ENCODE measurements at regions not wholly inside any gene's neighbourhood (a gene's known extent, or its start where the extent isn't known, plus 50 kb on each side); places are given as distances from the start of the nearest gene placed in this dataset.

DNA sequence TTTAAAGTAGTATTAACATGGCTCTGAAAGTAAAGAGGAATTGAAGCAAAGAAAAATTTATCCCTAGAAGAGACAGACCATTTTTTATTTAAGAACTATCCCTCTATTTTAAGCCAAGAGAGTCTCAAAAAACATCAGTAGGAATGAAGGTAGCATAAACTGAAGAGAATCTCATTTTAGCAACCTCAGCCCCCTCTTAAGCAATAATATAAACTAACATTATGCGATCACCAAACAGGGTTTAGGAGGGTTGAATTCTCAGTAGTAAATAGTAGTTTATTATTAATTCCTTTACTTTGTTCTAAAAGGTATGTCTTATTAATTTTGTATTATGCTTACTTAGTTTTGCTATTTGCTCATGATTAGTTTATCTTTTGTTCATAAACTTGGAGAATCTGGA lies 287.4 kb downstream of the CDK5RAP2 start:
- Histone ChIP-seq H4K20me1 (replicated peaks; ENCODE audit: control insufficient read depth, extremely low read depth, insufficient read depth, low read length) (no peaks in the 10 kb centered on the region), H3K4me2 (ENCODE audit: insufficient read depth, low read length) (no peak overlapping the region), H3K27ac (ENCODE audit: insufficient read depth, low read depth, low read length) (no peak overlapping the region), H2AFZ (ENCODE audit: low read depth, low read length) (no peak overlapping the region), H3K9me3 (replicated peaks; ENCODE audit: control insufficient read depth, insufficient read depth, low read length) (no peaks in the 10 kb centered on the region), H3K9ac (replicated peaks; ENCODE audit: extremely low read depth, insufficient read depth, low read length) (no peak overlapping the region), H3K36me3 (ENCODE audit: control insufficient read depth in 2 of 2, extremely low read depth in 1 of 2, insufficient read depth in 2 of 2, low read length in 2 of 2) (no peaks in the 10 kb centered on the region), H3K79me2 (ENCODE audit: control insufficient read depth, insufficient read depth, low read length) (no peaks in the 10 kb centered on the region), H3K4me1 (ENCODE audit: control insufficient read depth, extremely low read depth, insufficient read depth, low read length) (no peaks in the 10 kb centered on the region), H3K27me3 (ENCODE audit: control insufficient read depth in 2 of 2, insufficient read depth in 2 of 2, low read length in 2 of 2) (no peaks in the 10 kb centered on the region), H3K4me3 (replicated peaks in 1 of 3; ENCODE audit: insufficient read depth in 1 of 3, low read depth in 1 of 3, low read length in 3 of 3) (no peak overlapping the region), H3K9me1 (replicated peaks; ENCODE audit: control insufficient read depth, extremely low read depth, insufficient read depth, low read length) (no peaks in the 10 kb centered on the region)
- DNase-seq (ENCODE audit: low read depth, low spot score) (no peak), FAIRE-seq (no peak)
- TF ChIP-seq MYC (IDR thresholded peaks at IDR 0.05; ENCODE audit: low read depth, low read length) (no peak), GATA2 (IDR thresholded peaks at IDR 0.05; ENCODE audit: insufficient read depth, insufficient read length, low read depth, low read length) (no peak), POLR2A (IDR thresholded peaks at IDR 0.05; ENCODE audit: low read depth, low read length) (no peak), EZH2 (IDR thresholded peaks at IDR 0.05; ENCODE audit: borderline replicate concordance, low read depth, low read length, severe bottlenecking) (no peak), FOS (IDR thresholded peaks at IDR 0.05; ENCODE audit: borderline replicate concordance, insufficient read depth, low read length) (no peak)
- TF ChIP-seq, protein P1, sequence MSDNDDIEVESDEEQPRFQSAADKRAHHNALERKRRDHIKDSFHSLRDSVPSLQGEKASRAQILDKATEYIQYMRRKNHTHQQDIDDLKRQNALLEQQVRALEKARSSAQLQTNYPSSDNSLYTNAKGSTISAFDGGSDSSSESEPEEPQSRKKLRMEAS (IDR thresholded peaks at IDR 0.05; ENCODE audit: insufficient read depth, insufficient read length) = no peak
- TF ChIP-seq, protein P2, sequence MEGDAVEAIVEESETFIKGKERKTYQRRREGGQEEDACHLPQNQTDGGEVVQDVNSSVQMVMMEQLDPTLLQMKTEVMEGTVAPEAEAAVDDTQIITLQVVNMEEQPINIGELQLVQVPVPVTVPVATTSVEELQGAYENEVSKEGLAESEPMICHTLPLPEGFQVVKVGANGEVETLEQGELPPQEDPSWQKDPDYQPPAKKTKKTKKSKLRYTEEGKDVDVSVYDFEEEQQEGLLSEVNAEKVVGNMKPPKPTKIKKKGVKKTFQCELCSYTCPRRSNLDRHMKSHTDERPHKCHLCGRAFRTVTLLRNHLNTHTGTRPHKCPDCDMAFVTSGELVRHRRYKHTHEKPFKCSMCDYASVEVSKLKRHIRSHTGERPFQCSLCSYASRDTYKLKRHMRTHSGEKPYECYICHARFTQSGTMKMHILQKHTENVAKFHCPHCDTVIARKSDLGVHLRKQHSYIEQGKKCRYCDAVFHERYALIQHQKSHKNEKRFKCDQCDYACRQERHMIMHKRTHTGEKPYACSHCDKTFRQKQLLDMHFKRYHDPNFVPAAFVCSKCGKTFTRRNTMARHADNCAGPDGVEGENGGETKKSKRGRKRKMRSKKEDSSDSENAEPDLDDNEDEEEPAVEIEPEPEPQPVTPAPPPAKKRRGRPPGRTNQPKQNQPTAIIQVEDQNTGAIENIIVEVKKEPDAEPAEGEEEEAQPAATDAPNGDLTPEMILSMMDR (IDR thresholded peaks at IDR 0.05; ENCODE audit: extremely low read depth in 1 of 2, insufficient read depth in 1 of 2, low read depth in 1 of 2, low read length in 2 of 2) = no peak
- dilution Hi-C loops (cut with MboI; ENCODE audit: extremely low pct_ligation_motif_present, low sequenced_read_pairs) (no loop called here), intact Hi-C loops (cut with micrococcal nuclease) (no loop called here)
- POLR2A ChIA-PET = no interaction called here
- CTCF ChIA-PET = no interaction called here
- no TSS peak for BruUV-seq (replicated peaks)

DNA sequence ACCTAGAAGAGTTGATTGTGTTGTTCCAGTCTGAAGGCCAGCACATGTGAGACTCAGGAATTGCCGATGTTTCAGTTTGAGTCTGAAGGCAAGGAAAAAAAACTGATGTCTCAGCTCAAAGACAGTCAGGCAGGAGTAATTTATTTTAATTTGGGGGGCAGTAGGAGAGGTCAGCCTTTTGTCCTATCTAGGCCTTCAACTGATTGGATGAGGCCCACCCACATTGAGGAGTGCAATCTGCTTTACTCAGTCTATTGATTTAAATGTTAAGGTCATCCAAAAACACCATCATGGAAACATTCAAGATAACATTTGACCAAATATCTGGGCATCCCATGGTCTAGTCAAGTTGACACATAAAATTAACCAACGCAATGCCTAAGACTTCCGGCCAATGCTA lies 288.9 kb downstream of the CDK5RAP2 start:
- DNase-seq (ENCODE audit: low read depth, low spot score) (no peak), FAIRE-seq (no peak)
- H3K79me2 ChIP-seq (ENCODE audit: control insufficient read depth, insufficient read depth, low read length) = no peaks in the 10 kb centered on the region
- TF ChIP-seq EZH2 (IDR thresholded peaks at IDR 0.05; ENCODE audit: borderline replicate concordance, low read depth, low read length, severe bottlenecking) (no peak), MYC (IDR thresholded peaks at IDR 0.05; ENCODE audit: low read depth, low read length) (no peak), GATA2 (IDR thresholded peaks at IDR 0.05; ENCODE audit: insufficient read depth, insufficient read length, low read depth, low read length) (no peak), JUN (IDR thresholded peaks at IDR 0.05; ENCODE audit: borderline replicate concordance, insufficient read depth, insufficient read length, low read depth) (no peak), POLR2AphosphoS5 (IDR thresholded peaks at IDR 0.05; ENCODE audit: insufficient read depth, low read depth, low read length) (no peak), FOS (IDR thresholded peaks at IDR 0.05; ENCODE audit: borderline replicate concordance, insufficient read depth, low read length) (no peak), POLR2A (IDR thresholded peaks at IDR 0.05; ENCODE audit: low read depth, low read length) (no peak)
- TF ChIP-seq, protein P2 (IDR thresholded peaks at IDR 0.05; ENCODE audit: extremely low read depth in 1 of 2, insufficient read depth in 1 of 2, low read depth in 1 of 2, low read length in 2 of 2) = no peak
- TF ChIP-seq, protein P1 (IDR thresholded peaks at IDR 0.05; ENCODE audit: insufficient read depth, insufficient read length) = no peak
- H3K9ac ChIP-seq (replicated peaks; ENCODE audit: extremely low read depth, insufficient read depth, low read length) = no peak overlapping the region
- no peaks in the 10 kb centered on the region for H3K9me3 ChIP-seq (replicated peaks; ENCODE audit: control insufficient read depth, insufficient read depth, low read length)
- CTCF ChIA-PET = no interaction called here
- no peak overlapping the region for H3K4me3 ChIP-seq (replicated peaks in 1 of 3; ENCODE audit: insufficient read depth in 1 of 3, low read depth in 1 of 3, low read length in 3 of 3)
- H3K27me3 ChIP-seq (ENCODE audit: control insufficient read depth in 2 of 2, insufficient read depth in 2 of 2, low read length in 2 of 2) = no peaks in the 10 kb centered on the region
- no TSS peak for BruUV-seq (replicated peaks)
- H4K20me1 ChIP-seq (replicated peaks; ENCODE audit: control insufficient read depth, extremely low read depth, insufficient read depth, low read length) = no peaks in the 10 kb centered on the region
- dilution Hi-C loops (cut with MboI; ENCODE audit: extremely low pct_ligation_motif_present, low sequenced_read_pairs) = no loop called here
- no peak overlapping the region for H3K27ac ChIP-seq (ENCODE audit: insufficient read depth, low read depth, low read length)
- H3K36me3 ChIP-seq (ENCODE audit: control insufficient read depth in 2 of 2, extremely low read depth in 1 of 2, insufficient read depth in 2 of 2, low read length in 2 of 2) = no peaks in the 10 kb centered on the region
- POLR2A ChIA-PET = no interaction called here
- intact Hi-C loops (cut with micrococcal nuclease) = no loop called here
- H3K4me2 ChIP-seq (ENCODE audit: insufficient read depth, low read length) = no peak overlapping the region
- no peaks in the 10 kb centered on the region for H3K9me1 ChIP-seq (replicated peaks; ENCODE audit: control insufficient read depth, extremely low read depth, insufficient read depth, low read length)
- H3K4me1 ChIP-seq (ENCODE audit: control insufficient read depth, extremely low read depth, insufficient read depth, low read length) = no peaks in the 10 kb centered on the region
- H2AFZ ChIP-seq (ENCODE audit: low read depth, low read length) = no peak overlapping the region

All from endothelial cell of umbilical vein (primary cell).